Neural cell (in vitro differentiated cells): ENCODE measurements at regions not wholly inside any gene's neighbourhood (a gene's known extent, or its start where the extent isn't known, plus 50 kb on each side); places are given as distances from the start of the nearest gene placed in this dataset.

Experiments used
- H2AFZ ChIP-seq: fragments of 200-600, 300-800 bp; sonication (generic), shearing (Covaris generic); 2 replicates; pipeline ENCODE4 v1.6.0; 2014; ENCODE audit warnings: low read depth, mild to moderate bottlenecking, antibody characterized with exemption, low read length, moderate library complexity
- H3F3A ChIP-seq: fragments of 200-600 bp; shearing (Covaris generic); 2 replicates; pipeline ENCODE4 v1.6.1; 2016; ENCODE audit warnings: mild to moderate bottlenecking, moderate library complexity, mixed read lengths, antibody characterized with exemption, low read length; ENCODE audit not compliant: insufficient read depth, poor library complexity, severe bottlenecking
- H3K27ac ChIP-seq: fragments of 200-600, 300-800 bp; sonication (generic), shearing (Covaris generic); 2 replicates; pipeline ENCODE4 v1.5.1; 2014; ENCODE audit warnings: mild to moderate bottlenecking, low read length, moderate library complexity
- H3K27me3 ChIP-seq: fragments of 300-800, 200-600 bp; sonication (generic), shearing (Covaris generic); 2 replicates; pipeline ENCODE4 v1.6.0; 2014; ENCODE audit warnings: mild to moderate bottlenecking, low read depth, low read length, moderate library complexity; ENCODE audit not compliant: insufficient read depth
- H3K36me3 ChIP-seq: fragments of 300-800, 200-600 bp; sonication (generic), shearing (Covaris generic); 2 replicates; pipeline ENCODE4 v1.5.1; 2014; ENCODE audit warnings: mild to moderate bottlenecking, antibody characterized with exemption, low read length, moderate library complexity; ENCODE audit not compliant: insufficient read depth
- H3K4me2 ChIP-seq: fragments of 300-800, 200-600 bp; sonication (generic), shearing (Covaris generic); 2 replicates; pipeline ENCODE4 v1.6.0; 2014; ENCODE audit warnings: mild to moderate bottlenecking, low read length
- H3K4me3 ChIP-seq: fragments of 300-800, 200-600 bp; sonication (generic), shearing (Covaris generic); 2 replicates; pipeline ENCODE4 v1.5.1; 2014; ENCODE audit warnings: mild to moderate bottlenecking, low read length, moderate library complexity
- H3K79me2 ChIP-seq: fragments of 200-600 bp; shearing (Covaris generic); replicated peaks from 2 replicates; pipeline ENCODE4 v1.6.0; 2014; ENCODE audit warnings: mild to moderate bottlenecking, low read length, moderate library complexity; ENCODE audit not compliant: insufficient read depth
- H3K9ac ChIP-seq: fragments of 300-800, 200-600 bp; sonication (generic), shearing (Covaris generic); 2 replicates; pipeline ENCODE4 v1.6.1; 2016; ENCODE audit warnings: mild to moderate bottlenecking, low read length, mixed read lengths
- H3K9me2 ChIP-seq: fragments of 200-600 bp; shearing (Covaris generic); 2 replicates; pipeline ENCODE4 v1.6.1; 2016; ENCODE audit warnings: mild to moderate bottlenecking, low read length, mixed read lengths; ENCODE audit not compliant: insufficient read depth
- H3K9me3 ChIP-seq: fragments of 200-600, 300-800 bp; sonication (generic), shearing (Covaris generic); 2 replicates; pipeline ENCODE4 v1.6.1; 2016; ENCODE audit warnings: mild to moderate bottlenecking, mixed run types, low read length, moderate library complexity, mixed read lengths
- H4K20me1 ChIP-seq: fragments of 200-600 bp; shearing (Covaris generic); 2 replicates; pipeline ENCODE4 v1.6.1; 2016; ENCODE audit warnings: mild to moderate bottlenecking, mixed run types; ENCODE audit not compliant: insufficient read depth
- CTCF ChIP-seq: fragments of 450-650 bp; IDR thresholded peaks from 2 replicates; pipeline ENCODE4 v1.5.1; 2014; ENCODE audit warnings: antibody characterized with exemption, mild to moderate bottlenecking, moderate library complexity; ENCODE audit not compliant: poor library complexity, severe bottlenecking
- EP300 ChIP-seq: fragments of 450-650 bp; conservative IDR thresholded peaks from 2 replicates; pipeline ENCODE4 v1.6.1; 2014; ENCODE audit warnings: antibody characterized with exemption, mild to moderate bottlenecking, moderate library complexity; ENCODE audit not compliant: poor library complexity, severe bottlenecking
- EZH2 ChIP-seq: fragments of 200-600, 300-800 bp; shearing (Covaris generic), sonication (generic); IDR thresholded peaks from 2 replicates; pipeline ENCODE4 v1.6.1; 2014; ENCODE audit warnings: antibody characterized with exemption, low read length, borderline replicate concordance, mild to moderate bottlenecking; ENCODE audit not compliant: insufficient read depth, poor library complexity, severe bottlenecking
- MXI1 ChIP-seq: fragments of 450-650 bp; conservative IDR thresholded peaks from 2 replicates; pipeline ENCODE4 v1.6.1; 2014; ENCODE audit warnings: antibody characterized with exemption, mild to moderate bottlenecking; ENCODE audit not compliant: poor library complexity, severe bottlenecking
- POLR2AphosphoS5 ChIP-seq: IDR thresholded peaks from 2 replicates; pipeline ENCODE4 v1.6.1; 2012
- RAD21 ChIP-seq: fragments of 450-650 bp; conservative IDR thresholded peaks from 2 replicates; pipeline ENCODE4 v1.6.1; 2014; ENCODE audit warnings: antibody characterized with exemption, mild to moderate bottlenecking, moderate library complexity
- REST ChIP-seq: IDR thresholded peaks from 2 replicates; pipeline ENCODE4 v1.6.1; 2012; ENCODE audit warnings: borderline replicate concordance
- SMC3 ChIP-seq: fragments of 450-650 bp; conservative IDR thresholded peaks from 2 replicates; pipeline ENCODE4 v1.6.1; 2014; ENCODE audit warnings: antibody characterized with exemption, mild to moderate bottlenecking, moderate library complexity; ENCODE audit not compliant: poor library complexity
- TAF1 ChIP-seq: IDR thresholded peaks from 2 replicates; pipeline ENCODE4 v1.6.1; 2012; ENCODE audit warnings: low read depth

DNA sequence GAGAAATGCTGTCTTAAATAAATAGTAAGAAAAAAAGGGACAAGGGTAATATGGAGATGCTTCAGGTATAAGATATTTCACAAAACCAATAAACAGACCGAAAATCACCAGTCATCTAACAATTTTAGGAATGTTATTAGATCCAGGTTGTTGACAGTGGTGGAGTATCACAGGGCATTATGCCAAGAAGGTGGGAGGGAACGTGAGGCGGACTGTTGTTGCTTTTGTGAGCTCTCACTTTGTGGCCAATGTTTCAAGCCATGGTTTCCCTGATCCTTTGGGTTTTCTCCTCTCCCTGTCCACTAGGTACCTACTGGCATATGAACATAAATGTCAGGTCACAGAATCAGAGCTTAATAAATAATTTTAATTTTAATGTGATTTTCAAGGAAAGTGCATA is 790.3 kb upstream of the SLITRK1 start:
- H4K20me1 ChIP-seq: no peaks in the 10 kb centered on the region
- H3K4me2 ChIP-seq: no peak overlapping the region
- TF ChIP-seq SMC3: no peak
- H2AFZ ChIP-seq: no peak overlapping the region
- no peaks in the 10 kb centered on the region for H3K79me2 ChIP-seq
- H3K9ac ChIP-seq: no peak overlapping the region
- H3F3A ChIP-seq: no peaks in the 10 kb centered on the region
- no peaks in the 10 kb centered on the region for H3K27me3 ChIP-seq
- H3K36me3 ChIP-seq: no peaks in the 10 kb centered on the region
- no peaks in the 10 kb centered on the region for H3K9me2 ChIP-seq
- H3K4me3 ChIP-seq: no peak overlapping the region
- no peaks in the 10 kb centered on the region for H3K9me3 ChIP-seq
- no peak overlapping the region for H3K27ac ChIP-seq

- H3K27ac ChIP-seq: no peak overlapping the region
- H3K9me3 ChIP-seq: no peaks in the 10 kb centered on the region
- no peaks in the 10 kb centered on the region for H3K79me2 ChIP-seq
- no peaks in the 10 kb centered on the region for H3F3A ChIP-seq
- H4K20me1 ChIP-seq: no peaks in the 10 kb centered on the region
- no peaks in the 10 kb centered on the region for H3K27me3 ChIP-seq
- H3K9me2 ChIP-seq: no peaks in the 10 kb centered on the region
- H3K4me2 ChIP-seq: no peak overlapping the region
- H3K9ac ChIP-seq: no peak overlapping the region
- H2AFZ ChIP-seq: no peak overlapping the region
- no peaks in the 10 kb centered on the region for H3K36me3 ChIP-seq
- H3K4me3 ChIP-seq: no peak overlapping the region
- TF ChIP-seq SMC3 (no peak), CTCF (no peak), TAF1 (no peak), REST (no peak), EZH2 (no peak), POLR2AphosphoS5 (no peak), MXI1 (no peak)
These were observed 788.0 kb upstream of the SLITRK1 start for GRCh38 chr13:84670245-84670644.

GRCh38 chr13:84668637-84669036 is 786.4 kb upstream of the SLITRK1 start:
- Histone ChIP-seq H4K20me1 (no peaks in the 10 kb centered on the region), H3K4me3 (no peak overlapping the region), H3F3A (no peaks in the 10 kb centered on the region), H3K9me2 (no peaks in the 10 kb centered on the region), H3K27me3 (no peaks in the 10 kb centered on the region), H3K9me3 (no peaks in the 10 kb centered on the region), H3K9ac (no peak overlapping the region), H3K27ac (no peak overlapping the region), H2AFZ (no peak overlapping the region), H3K4me2 (no peak overlapping the region), H3K79me2 (no peaks in the 10 kb centered on the region), H3K36me3 (no peaks in the 10 kb centered on the region)
- TF ChIP-seq REST (peak; percentile 86), MXI1 (no peak), POLR2AphosphoS5 (peak; percentile 99), EZH2 (no peak), TAF1 (no peak), CTCF (no peak), EP300 (peak; percentile 95), RAD21 (no peak)
